ENCODE measurements at regions not wholly inside any gene's neighbourhood (a gene's known extent, or its start where the extent isn't known, plus 50 kb on each side); places are given as distances from the start of the nearest gene placed in this dataset.
"Not testable (repeated sequence)": the region's sequence is repeated elsewhere in the genome, so short reads cannot be mapped to it uniquely, and the experiment has no call there.

DNA sequence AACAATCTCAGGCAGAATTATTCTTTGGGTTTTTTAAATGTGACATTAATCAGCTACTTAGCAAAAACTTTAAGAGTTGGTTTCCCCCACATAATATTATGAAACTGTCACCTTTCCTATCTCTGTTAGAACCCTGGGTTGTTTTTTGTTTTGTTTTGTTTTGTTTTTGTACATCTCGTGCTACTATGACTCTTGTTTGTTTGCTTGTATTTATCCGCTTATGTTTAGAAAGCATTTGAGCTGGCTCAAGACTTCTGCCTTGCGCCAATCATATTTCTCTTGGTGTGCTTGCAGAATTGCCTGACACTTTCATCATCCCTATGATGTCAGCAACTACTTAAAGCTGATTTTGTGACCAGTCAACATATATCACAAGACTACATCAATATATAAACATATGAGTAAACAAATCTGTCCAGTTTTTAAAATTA, 116.9 kb downstream of the DCLK3 start:
- H3F3A ChIP-seq (ENCODE audit: low read depth): no peaks in the 10 kb centered on the region
- H4K20me1 ChIP-seq (ENCODE audit: insufficient read depth, low read length, poor library complexity, severe bottlenecking): no peaks in the 10 kb centered on the region
- no peak overlapping the region for H3K4me3 ChIP-seq (ENCODE audit: low read length, poor library complexity, severe bottlenecking)
- H3K36me3 ChIP-seq (ENCODE audit: insufficient read depth, low read length): no peaks in the 10 kb centered on the region
- H3K9me3 ChIP-seq (ENCODE audit: insufficient read depth, low read depth, low read length): no peaks in the 10 kb centered on the region
- no peak overlapping the region for H3K9ac ChIP-seq (ENCODE audit: low read depth, low read length, poor library complexity, severe bottlenecking)
- no peaks in the 10 kb centered on the region for H3K4me1 ChIP-seq (ENCODE audit: insufficient read depth, low read length, poor library complexity, severe bottlenecking)
- no peak overlapping the region for H2AFZ ChIP-seq (ENCODE audit: low read length)
- TF ChIP-seq, protein P1, sequence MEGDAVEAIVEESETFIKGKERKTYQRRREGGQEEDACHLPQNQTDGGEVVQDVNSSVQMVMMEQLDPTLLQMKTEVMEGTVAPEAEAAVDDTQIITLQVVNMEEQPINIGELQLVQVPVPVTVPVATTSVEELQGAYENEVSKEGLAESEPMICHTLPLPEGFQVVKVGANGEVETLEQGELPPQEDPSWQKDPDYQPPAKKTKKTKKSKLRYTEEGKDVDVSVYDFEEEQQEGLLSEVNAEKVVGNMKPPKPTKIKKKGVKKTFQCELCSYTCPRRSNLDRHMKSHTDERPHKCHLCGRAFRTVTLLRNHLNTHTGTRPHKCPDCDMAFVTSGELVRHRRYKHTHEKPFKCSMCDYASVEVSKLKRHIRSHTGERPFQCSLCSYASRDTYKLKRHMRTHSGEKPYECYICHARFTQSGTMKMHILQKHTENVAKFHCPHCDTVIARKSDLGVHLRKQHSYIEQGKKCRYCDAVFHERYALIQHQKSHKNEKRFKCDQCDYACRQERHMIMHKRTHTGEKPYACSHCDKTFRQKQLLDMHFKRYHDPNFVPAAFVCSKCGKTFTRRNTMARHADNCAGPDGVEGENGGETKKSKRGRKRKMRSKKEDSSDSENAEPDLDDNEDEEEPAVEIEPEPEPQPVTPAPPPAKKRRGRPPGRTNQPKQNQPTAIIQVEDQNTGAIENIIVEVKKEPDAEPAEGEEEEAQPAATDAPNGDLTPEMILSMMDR (conservative IDR thresholded peaks at IDR 0.05; ENCODE audit: low read length): no peak
- TF ChIP-seq EZH2phosphoT487 (IDR thresholded peaks at IDR 0.05; ENCODE audit: borderline replicate concordance): no peak
- no peak overlapping the region for H3K4me2 ChIP-seq (ENCODE audit: low read depth, low read length, poor library complexity, severe bottlenecking)
- no peaks in the 10 kb centered on the region for H3K79me2 ChIP-seq (ENCODE audit: insufficient read depth, low read length)
- H3K9me2 ChIP-seq (replicated peaks; ENCODE audit: low read depth, low read length): no peaks in the 10 kb centered on the region
- no peaks in the 10 kb centered on the region for H3K27me3 ChIP-seq (ENCODE audit: insufficient read depth, low read length, poor library complexity, severe bottlenecking)

- Histone ChIP-seq H3K4me2 (ENCODE audit: low read depth, low read length, poor library complexity, severe bottlenecking) (no peak overlapping the region), H3K9ac (ENCODE audit: low read depth, low read length, poor library complexity, severe bottlenecking) (no peak overlapping the region), H3K36me3 (ENCODE audit: insufficient read depth, low read length) (no peaks in the 10 kb centered on the region), H3K79me2 (ENCODE audit: insufficient read depth, low read length) (no peaks in the 10 kb centered on the region), H3K4me3 (ENCODE audit: low read length, poor library complexity, severe bottlenecking) (no peak overlapping the region), H4K20me1 (ENCODE audit: insufficient read depth, low read length, poor library complexity, severe bottlenecking) (no peaks in the 10 kb centered on the region), H3K4me1 (ENCODE audit: insufficient read depth, low read length, poor library complexity, severe bottlenecking) (no peaks in the 10 kb centered on the region), H3K27me3 (ENCODE audit: insufficient read depth, low read length, poor library complexity, severe bottlenecking) (no peaks in the 10 kb centered on the region), H3F3A (ENCODE audit: low read depth) (no peaks in the 10 kb centered on the region), H3K9me3 (ENCODE audit: insufficient read depth, low read depth, low read length) (no peaks in the 10 kb centered on the region), H3K9me2 (replicated peaks; ENCODE audit: low read depth, low read length) (no peaks in the 10 kb centered on the region), H2AFZ (ENCODE audit: low read length) (no peak overlapping the region)
- TF ChIP-seq, protein P1 (conservative IDR thresholded peaks at IDR 0.05; ENCODE audit: low read length): no peak
Measured at GRCh38 chr3:36643192-36643591, 121.2 kb downstream of the DCLK3 start.

- Histone ChIP-seq H3K9me3 (ENCODE audit: insufficient read depth, low read depth, low read length) (no peaks in the 10 kb centered on the region), H4K20me1 (ENCODE audit: insufficient read depth, low read length, poor library complexity, severe bottlenecking) (no peaks in the 10 kb centered on the region), H3K4me2 (ENCODE audit: low read depth, low read length, poor library complexity, severe bottlenecking) (no peak overlapping the region), H2AFZ (ENCODE audit: low read length) (no peak overlapping the region), H3K4me1 (ENCODE audit: insufficient read depth, low read length, poor library complexity, severe bottlenecking) (no peaks in the 10 kb centered on the region), H3K27me3 (ENCODE audit: insufficient read depth, low read length, poor library complexity, severe bottlenecking) (no peaks in the 10 kb centered on the region), H3K4me3 (ENCODE audit: low read length, poor library complexity, severe bottlenecking) (no peak overlapping the region), H3F3A (ENCODE audit: low read depth) (no peaks in the 10 kb centered on the region), H3K9me2 (replicated peaks; ENCODE audit: low read depth, low read length) (no peaks in the 10 kb centered on the region), H3K36me3 (ENCODE audit: insufficient read depth, low read length) (no peaks in the 10 kb centered on the region), H3K79me2 (ENCODE audit: insufficient read depth, low read length) (no peaks in the 10 kb centered on the region), H3K9ac (ENCODE audit: low read depth, low read length, poor library complexity, severe bottlenecking) (no peak overlapping the region)
- TF ChIP-seq, protein P1 (conservative IDR thresholded peaks at IDR 0.05; ENCODE audit: low read length): no peak
- TF ChIP-seq EZH2phosphoT487 (IDR thresholded peaks at IDR 0.05; ENCODE audit: borderline replicate concordance): no peak
Measured at GRCh38 chr3:36635731-36636130, 128.6 kb downstream of the DCLK3 start.

DNA sequence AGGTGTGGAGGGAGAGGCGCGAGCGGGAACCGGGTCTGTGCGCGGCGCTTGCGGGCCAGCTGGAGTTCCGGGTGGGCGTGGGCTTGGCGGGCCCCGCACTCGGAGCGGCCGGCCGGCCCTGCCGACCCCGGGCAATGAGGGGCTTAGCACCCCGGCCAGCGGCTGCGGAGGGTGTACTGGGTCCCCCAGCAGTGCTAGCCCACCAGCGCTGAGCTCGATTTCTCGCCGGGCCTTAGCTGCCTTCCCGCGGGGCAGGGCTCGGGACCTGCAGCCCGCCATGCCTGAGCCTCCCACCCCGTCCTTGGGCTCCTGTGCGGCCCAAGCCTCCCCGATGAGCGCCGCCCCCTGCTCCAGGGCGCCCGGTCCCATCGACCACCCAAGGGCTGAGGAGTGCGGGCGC, 130.5 kb downstream of the DCLK3 start:
- not testable (repeated sequence) for H4K20me1 ChIP-seq (ENCODE audit: insufficient read depth, low read length, poor library complexity, severe bottlenecking); H3K36me3 ChIP-seq (ENCODE audit: insufficient read depth, low read length); H3K79me2 ChIP-seq (ENCODE audit: insufficient read depth, low read length); H3K4me2 ChIP-seq (ENCODE audit: low read depth, low read length, poor library complexity, severe bottlenecking); H2AFZ ChIP-seq (ENCODE audit: low read length); H3F3A ChIP-seq (ENCODE audit: low read depth); H3K27me3 ChIP-seq (ENCODE audit: insufficient read depth, low read length, poor library complexity, severe bottlenecking); H3K4me1 ChIP-seq (ENCODE audit: insufficient read depth, low read length, poor library complexity, severe bottlenecking); H3K9ac ChIP-seq (ENCODE audit: low read depth, low read length, poor library complexity, severe bottlenecking); H3K9me2 ChIP-seq (replicated peaks; ENCODE audit: low read depth, low read length); H3K9me3 ChIP-seq (ENCODE audit: insufficient read depth, low read depth, low read length); H3K4me3 ChIP-seq (ENCODE audit: low read length, poor library complexity, severe bottlenecking)

Measured in Loucy (cell line).